T-helper 17 cell (primary cell): ENCODE measurements at regions not wholly inside any gene's neighbourhood (a gene's known extent, or its start where the extent isn't known, plus 50 kb on each side); places are given as distances from the start of the nearest gene placed in this dataset.

Experiments used
- ATAC-seq: fragments of 150-1000 bp; cut with Tn5 transposase; 2 replicates; pipeline ENCODE4 v1.10.0; 2021; ENCODE audit warnings: mild to moderate bottlenecking, moderate library complexity
- DNase-seq, 3 donors: peaks; one replicate each; pipeline versions ENCODE4 v3.0.0 to v3.0.0-alpha.2; 2020 to 2021
- H3K9me3 ChIP-seq: one replicate; pipeline ENCODE4 v1.7.0; 2013; ENCODE audit warnings: low read length, mild to moderate bottlenecking; ENCODE audit not compliant: control insufficient read depth, poor library complexity, severe bottlenecking
- H3K27ac Mint-ChIP-seq: one replicate; pipeline ENCODE4 v1.8.0; 2022; ENCODE audit warnings: mild to moderate bottlenecking, moderate library complexity, mixed read lengths
- H3K27me3 Mint-ChIP-seq: one replicate; pipeline ENCODE4 v1.8.0; 2022; ENCODE audit warnings: mixed read lengths
- H3K36me3 Mint-ChIP-seq: one replicate; pipeline ENCODE4 v1.8.0; 2022; ENCODE audit warnings: low read depth, mixed read lengths
- H3K4me1 Mint-ChIP-seq: one replicate; pipeline ENCODE4 v1.8.0; 2022; ENCODE audit warnings: mild to moderate bottlenecking, mixed read lengths
- H3K4me3 Mint-ChIP-seq: one replicate; pipeline ENCODE4 v1.8.0; 2022; ENCODE audit warnings: mild to moderate bottlenecking, moderate library complexity, mixed read lengths

DNA sequence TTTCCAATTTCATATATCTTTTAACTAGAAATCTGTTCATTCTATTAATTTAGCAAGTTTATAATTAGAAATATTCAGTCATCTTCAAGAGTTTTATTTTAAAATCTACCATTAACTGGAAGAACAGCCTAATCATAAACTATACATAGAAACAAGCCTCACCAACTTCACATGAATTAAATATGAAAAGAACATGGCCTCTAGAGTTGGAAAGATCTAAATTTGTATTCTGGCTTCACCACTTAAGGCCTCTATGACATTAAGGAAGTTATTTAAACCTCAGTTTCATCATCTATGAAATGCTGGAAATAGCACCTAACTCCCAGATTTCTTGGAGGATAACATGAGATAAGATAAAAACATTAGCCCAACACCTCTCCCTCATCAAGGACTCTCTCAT, 51.4 kb upstream of the SCN7A start:
- peaks cover 5% of the 10 kb centered on the region for H3K27me3 Mint-ChIP-seq
- no peaks in the 10 kb centered on the region for H3K36me3 Mint-ChIP-seq
- DNase-seq (no peak), ATAC-seq (no peak)
- H3K4me3 Mint-ChIP-seq: no peak overlapping the region
- H3K27ac Mint-ChIP-seq: no peak overlapping the region
- H3K9me3 ChIP-seq: no peaks in the 10 kb centered on the region
- H3K4me1 Mint-ChIP-seq: no peaks in the 10 kb centered on the region
